Fibroblast of lung (primary cell): ENCODE measurements at regions not wholly inside any gene's neighbourhood (a gene's known extent, or its start where the extent isn't known, plus 50 kb on each side); places are given as distances from the start of the nearest gene placed in this dataset.

Source experiments
- CTCF ChIP-seq, 2 donors: IDR thresholded peaks in 1 of 2; conservative IDR thresholded peaks in 1 of 2; 1 replicate in 1 of 2; 2 replicates in 1 of 2; pipeline ENCODE4 v1.5.1; 2011 to 2012; ENCODE audit warnings: low read length in 2 of 2, control low read depth in 1 of 2, inconsistent platforms in 1 of 2, low read depth in 1 of 2, mild to moderate bottlenecking in 1 of 2
- EZH2 ChIP-seq: IDR thresholded peaks from 2 replicates; pipeline ENCODE4 v1.5.1; 2012; ENCODE audit warnings: low read length, control low read depth, mild to moderate bottlenecking; ENCODE audit errors: missing control alignments

- no peak for TF ChIP-seq CTCF (conservative IDR thresholded peaks at IDR 0.05 in 1 of 2, IDR thresholded peaks at IDR 0.05 in 1 of 2; ENCODE audit: low read depth in 1 of 2, low read length in 2 of 2)
- no peak for TF ChIP-seq EZH2
These were observed 154.1 kb upstream of the MTPN start for GRCh38 chr7:136131304-136131630.
